AG20443 (cell line): ENCODE measurements at regions not wholly inside any gene's neighbourhood (a gene's known extent, or its start where the extent isn't known, plus 50 kb on each side); places are given as distances from the start of the nearest gene placed in this dataset.

Source experiments
- DNase-seq: peaks from one replicate; pipeline ENCODE4 v3.0.0; 2012; ENCODE audit warnings: low spot score, mixed read lengths

DNA sequence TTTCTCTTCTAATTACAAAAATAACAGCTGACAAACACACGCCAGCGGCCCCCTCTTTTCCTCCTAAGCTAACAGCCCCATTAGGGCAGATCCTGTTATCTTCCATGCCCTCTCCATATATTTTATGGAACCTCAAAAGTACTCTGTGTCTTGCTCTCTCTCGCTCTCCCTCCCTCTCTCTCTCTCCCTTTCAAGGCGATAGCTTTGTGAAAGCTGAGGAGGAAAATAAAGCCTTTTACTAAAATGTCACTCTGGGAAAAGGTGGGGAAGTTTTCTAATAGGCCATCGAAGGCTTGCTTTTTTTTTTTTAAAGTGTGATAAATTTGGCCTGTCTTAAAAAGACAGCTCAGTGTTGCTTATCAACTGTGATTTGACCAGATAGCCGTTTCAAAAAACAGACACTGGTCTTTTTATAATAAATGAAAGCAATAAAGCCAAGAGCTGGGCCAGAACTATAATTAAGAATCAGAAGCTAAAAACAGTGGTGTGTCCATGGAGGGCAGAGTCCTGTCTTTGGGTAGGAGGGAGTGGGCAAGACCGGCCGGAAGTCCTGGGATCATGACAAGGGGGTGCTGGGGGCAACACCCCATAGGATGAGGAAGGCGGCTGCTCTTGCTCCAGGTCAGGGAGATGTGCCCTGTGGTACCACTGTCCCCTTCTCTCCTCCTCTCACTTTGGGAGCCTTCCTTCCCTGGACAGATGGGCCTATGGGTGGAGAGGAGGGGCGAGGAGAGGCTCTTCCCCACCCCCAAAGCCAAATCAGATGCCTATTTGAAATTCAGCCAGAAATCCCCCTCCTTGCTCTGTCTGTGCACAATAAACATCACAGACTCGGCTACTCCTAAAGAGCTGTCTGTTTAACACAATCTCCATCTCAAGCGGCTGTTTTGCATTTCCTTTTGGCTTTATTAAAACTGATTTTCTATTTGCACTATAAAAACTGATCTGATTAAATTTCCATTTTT lies 267.2 kb downstream of the BUD13 start:
- no peak for DNase-seq

GRCh38 chr11:116504541-116505297 lies 268.1 kb downstream of the BUD13 start:
- DNase-seq: no peak

DNA sequence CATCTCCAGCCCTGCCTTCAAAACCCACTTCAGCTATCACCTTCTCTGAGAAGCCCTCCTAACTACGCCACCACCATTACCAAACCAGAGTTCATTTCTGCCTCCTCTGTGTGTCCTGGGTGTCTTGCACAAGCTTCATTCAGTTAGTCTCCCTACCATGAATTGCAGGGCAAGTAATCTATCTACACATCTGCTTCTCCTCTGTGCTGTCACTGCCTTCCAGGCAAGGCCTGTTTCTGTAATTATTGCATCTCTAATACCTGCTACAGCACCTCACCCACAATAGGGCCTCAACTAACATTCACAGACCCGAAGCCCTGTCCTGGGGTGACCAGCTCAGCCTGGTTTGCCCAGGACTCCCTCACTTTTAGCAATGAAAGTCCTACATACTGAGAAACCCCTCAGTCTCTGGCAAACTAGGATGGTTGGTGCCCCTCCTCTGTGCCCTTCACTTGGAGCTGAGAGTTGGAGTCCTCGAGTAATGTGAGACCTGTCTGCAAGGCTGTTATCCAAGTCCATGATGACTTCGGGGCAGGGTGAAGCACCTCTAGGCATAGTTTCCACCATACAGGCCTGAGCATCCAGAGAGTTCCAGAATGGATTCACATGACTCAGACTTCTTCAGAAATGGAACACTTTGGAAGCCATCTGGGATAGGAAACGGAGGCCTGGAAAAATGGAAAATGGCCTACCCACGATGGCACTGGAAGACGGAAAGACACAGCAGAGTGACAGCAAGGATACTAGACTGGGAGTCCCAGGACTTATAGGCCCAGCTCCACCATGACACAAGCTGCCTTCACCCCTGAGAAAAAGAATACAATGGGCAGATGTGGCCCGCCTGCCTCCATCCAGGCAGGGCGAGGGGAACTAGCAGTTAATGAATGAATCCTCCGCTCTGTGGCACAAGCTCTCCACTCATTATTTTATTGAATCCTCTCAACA lies 269.3 kb downstream of the BUD13 start:
- DNase-seq: no peak

DNA sequence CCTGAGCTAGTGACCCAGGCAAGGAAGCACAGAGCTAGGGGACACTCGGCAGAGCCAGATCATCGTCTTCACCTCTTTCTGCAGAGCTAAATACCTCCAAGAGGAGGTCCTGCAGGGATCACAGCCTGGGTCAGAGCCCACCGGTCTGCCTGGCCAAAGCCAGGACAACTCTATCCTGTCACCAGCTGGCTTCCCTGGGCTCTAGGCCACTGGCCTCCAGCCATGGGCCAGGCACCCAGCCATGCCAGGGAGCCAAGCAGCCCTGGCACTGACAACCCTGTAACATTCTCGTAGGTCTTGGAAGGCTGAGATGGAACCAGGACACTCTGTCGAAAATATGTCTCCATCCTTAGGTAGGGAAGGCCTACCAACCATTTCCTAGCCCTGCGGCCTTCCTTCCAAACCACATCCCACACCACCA lies 270.1 kb downstream of the BUD13 start:
- no peak for DNase-seq

DNA sequence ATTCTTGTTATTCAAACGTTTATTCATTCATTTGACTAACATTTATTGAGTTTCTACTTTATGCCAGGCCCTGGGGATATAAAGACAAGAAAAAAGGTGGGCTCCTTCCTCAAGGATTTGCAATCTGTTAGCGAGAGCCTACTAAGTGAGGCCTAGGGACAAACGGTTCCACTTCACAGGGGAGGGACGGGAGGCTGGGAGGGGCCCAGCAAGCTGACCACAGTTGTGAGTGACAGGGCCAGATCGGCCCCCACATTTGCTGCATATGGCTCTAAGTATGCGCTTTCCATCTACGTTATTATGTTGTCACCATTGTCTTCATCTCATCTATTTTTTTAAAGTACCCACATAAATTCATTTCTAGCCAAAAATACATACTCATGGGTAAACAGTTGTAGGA lies 271.1 kb downstream of the BUD13 start:
- no peak for DNase-seq

DNA sequence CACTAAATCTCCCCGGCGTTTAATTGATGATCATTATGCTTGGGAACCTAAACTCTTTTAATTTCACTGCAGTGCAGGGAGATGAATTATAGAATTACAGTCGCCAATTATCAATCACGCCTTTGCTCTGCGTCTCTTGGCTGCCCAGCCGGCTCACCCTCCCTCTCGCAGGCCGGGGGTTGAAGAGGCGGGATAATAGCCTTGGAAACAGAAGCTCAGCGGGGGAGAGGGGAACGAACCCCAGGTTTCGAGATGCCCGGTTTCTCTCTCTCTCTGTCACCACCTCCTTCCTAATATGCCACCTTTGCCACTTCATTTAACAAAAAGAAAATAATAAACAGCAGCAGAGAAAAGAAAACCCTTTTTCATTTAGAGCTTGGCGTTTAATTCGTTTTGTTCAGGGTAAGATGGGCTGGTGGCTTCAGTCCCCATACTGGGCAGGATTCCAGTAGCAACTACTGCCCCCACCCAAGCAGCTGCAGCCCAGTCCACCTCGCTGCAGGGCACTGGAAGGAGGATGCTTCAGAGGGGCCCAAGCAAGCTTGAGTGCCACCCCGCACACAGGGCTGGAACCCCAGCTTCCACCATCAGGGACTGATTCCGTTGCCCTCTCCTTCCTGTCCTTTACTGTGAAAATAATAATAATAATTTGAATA lies 271.7 kb downstream of the BUD13 start:
- DNase-seq: no peak

GRCh38 chr11:116500026-116500946 lies 272.5 kb downstream of the BUD13 start:
- DNase-seq: no peak

DNA sequence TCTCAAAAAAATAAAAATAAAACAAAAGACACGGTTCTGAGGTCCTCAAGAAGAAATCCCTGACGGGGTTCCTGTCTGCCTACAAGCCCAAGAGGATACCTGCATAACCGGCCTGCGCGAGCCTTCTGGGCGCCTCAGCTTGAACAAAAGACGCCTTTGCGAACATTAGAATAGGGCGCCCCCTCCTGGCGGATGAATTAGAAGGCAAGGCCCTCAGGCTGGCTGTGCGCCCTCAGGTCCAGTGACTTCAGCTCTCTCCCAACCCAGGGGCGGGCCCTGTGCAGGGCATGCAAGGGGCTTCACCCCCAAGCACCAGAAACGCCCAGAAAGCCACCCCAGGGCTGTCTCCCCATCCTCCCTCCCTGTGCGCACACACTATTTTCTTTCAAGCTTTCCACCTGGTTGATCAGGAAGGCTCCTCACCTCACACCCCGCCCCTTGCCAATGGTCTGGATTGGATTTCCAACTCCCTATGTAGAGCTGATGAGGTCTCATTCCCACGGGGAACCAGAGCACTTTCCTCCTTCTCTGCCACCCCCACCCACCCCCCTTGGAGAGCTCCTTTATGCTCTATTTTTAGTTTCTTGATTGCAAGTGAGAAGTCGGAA lies 273.3 kb downstream of the BUD13 start:
- DNase-seq: peak; percentile 57

DNA sequence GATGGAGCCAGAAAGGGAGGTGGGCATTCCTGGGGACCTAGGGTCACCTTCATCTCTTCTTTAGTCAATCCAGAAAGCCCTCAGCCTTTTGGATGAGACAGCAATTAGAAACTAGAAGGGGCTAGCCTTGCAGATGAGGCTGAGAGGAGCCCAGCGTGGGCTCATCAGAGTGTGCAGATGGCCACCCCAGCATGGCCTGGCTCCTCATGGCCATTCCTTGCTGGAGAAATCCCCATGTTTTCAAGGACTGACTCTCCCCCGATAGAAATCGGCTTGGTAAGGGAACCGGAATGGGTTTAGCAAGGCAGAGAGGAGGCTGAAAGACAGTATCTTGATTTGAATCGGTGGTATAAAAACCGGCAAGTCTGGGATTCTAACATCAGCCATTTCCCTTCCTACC lies 274.6 kb downstream of the BUD13 start:
- DNase-seq: no peak

GRCh38 chr11:116492600-116492999 lies 280.2 kb downstream of the BUD13 start:
- DNase-seq: no peak

- DNase-seq: no peak
Observed at GRCh38 chr11:116488836-116489389, 283.9 kb downstream of the BUD13 start.

- DNase-seq: no peak
Observed at GRCh38 chr11:116485425-116485824, 287.4 kb downstream of the BUD13 start.

DNA sequence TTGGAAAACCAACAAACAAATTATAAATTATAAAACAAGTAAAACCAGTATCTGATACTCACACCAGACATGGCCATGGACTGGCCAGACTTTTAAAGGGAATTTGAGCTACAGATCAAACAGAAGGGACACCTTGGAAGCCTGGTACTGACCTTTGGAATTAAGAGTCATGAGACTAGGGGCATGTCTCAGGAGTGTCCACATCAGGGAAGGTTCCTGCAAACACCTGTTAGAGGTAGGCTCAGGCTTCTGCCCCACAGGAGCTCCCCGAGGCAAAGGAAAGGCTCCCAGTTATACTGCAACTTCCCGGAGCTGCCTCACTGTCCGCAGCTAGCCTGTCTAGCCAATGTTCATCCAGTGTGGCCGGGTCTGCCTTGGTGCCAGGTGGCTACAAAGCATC lies 290.1 kb downstream of the BUD13 start:
- DNase-seq: no peak

GRCh38 chr11:116481126-116481675 lies 291.6 kb downstream of the BUD13 start:
- no peak for DNase-seq

DNA sequence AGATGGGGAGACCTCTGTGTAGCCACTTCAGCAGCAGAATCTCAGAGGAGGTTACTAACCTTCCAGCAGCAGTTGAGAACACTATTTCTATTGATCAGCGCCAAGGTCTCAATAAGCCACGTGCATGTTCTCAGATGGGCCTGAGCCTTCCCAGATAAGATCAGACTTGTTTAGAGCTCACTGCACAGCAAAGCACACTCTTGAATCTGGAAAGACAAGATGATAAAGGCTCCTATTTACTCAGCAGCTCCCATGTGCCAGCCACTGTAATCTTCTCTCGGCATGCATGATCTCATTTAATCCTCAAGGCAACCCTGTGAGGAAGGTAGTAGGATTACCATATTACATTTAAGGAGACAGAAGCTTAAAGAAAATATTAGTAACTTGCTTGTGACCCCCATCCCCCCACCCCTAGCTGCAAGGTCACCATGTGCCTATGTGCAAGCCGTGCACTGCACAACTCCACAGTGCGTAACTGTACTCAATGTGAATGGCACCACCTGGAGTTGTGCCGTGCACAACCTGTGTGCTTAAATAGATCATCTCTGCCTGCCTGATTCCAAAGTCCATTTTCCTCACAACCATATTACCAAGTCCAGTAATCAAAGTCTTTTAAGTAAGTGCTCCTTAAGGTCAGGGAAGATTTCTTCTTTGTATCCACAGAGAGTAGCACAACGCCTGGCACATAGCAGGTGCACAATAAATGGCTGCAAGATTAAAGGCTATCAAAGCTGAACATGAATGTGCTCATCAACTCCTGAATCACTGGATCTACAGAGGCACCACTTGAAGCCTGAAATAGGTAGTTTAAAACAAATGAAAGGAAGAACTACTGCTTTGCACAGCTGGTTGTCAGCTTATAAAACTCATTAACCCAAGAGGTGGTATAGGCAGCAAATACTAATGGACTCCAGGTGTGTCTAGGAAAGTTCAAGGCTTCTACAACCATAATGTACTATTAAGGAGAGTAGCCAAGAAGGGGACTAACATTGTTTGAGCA lies 293.8 kb downstream of the BUD13 start:
- no peak for DNase-seq

GRCh38 chr11:116478205-116478604 lies 294.6 kb downstream of the BUD13 start:
- no peak for DNase-seq

- no peak for DNase-seq
Observed at GRCh38 chr11:116473790-116474346, 298.9 kb downstream of the BUD13 start.
